Stimulated activated naive CD8-positive, alpha-beta T cell treated with anti-CD3 and anti-CD28 coated beads, Interleukin-15, Interleukin-2, amounts not matched to agents 100 ng/mL and 50 ng/mL, for 24 hours (primary cell): ENCODE measurements at regions not wholly inside any gene's neighbourhood (a gene's known extent, or its start where the extent isn't known, plus 50 kb on each side); places are given as distances from the start of the nearest gene placed in this dataset.
A peak's percentile ranks its signal among the peaks of the same experiment; 100 is the strongest.

ENCODE experiments used
- H3K27ac Mint-ChIP-seq: one replicate; pipeline ENCODE4 v1.8.0; 2021; ENCODE audit warnings: mild to moderate bottlenecking, mixed read lengths
- H3K27me3 Mint-ChIP-seq: one replicate; pipeline ENCODE4 v1.8.0; 2021; ENCODE audit warnings: mixed read lengths
- H3K36me3 Mint-ChIP-seq: one replicate; pipeline ENCODE4 v1.8.0; 2021; ENCODE audit warnings: low read depth, mixed read lengths
- H3K4me1 Mint-ChIP-seq: one replicate; pipeline ENCODE4 v1.8.0; 2021; ENCODE audit warnings: low read depth, mixed read lengths
- H3K4me3 Mint-ChIP-seq: one replicate; pipeline ENCODE4 v1.8.0; 2021; ENCODE audit warnings: mild to moderate bottlenecking, mixed read lengths
- H3K9me3 Mint-ChIP-seq: one replicate; pipeline ENCODE4 v1.8.0; 2021; ENCODE audit warnings: mixed read lengths

- Mint-ChIP-seq H3K4me1 (peaks cover 41% of the 10 kb centered on the region), H3K36me3 (no peaks in the 10 kb centered on the region), H3K9me3 (no peaks in the 10 kb centered on the region), H3K4me3 (no peak overlapping the region), H3K27me3 (no peaks in the 10 kb centered on the region), H3K27ac (no peak overlapping the region)
Observed at GRCh38 chr3:18670759-18671158, 245.6 kb upstream of the SATB1 start.

- Mint-ChIP-seq H3K27ac (no peak overlapping the region), H3K36me3 (no peaks in the 10 kb centered on the region), H3K27me3 (no peaks in the 10 kb centered on the region), H3K4me3 (no peak overlapping the region), H3K9me3 (no peaks in the 10 kb centered on the region), H3K4me1 (peaks cover 33% of the 10 kb centered on the region)
Observed at GRCh38 chr3:18669374-18669773, 244.2 kb upstream of the SATB1 start.

- Mint-ChIP-seq H3K27me3 (no peaks in the 10 kb centered on the region), H3K36me3 (no peaks in the 10 kb centered on the region), H3K27ac (no peak overlapping the region), H3K4me1 (peaks cover 26% of the 10 kb centered on the region), H3K4me3 (no peak overlapping the region), H3K9me3 (no peaks in the 10 kb centered on the region)
Observed at GRCh38 chr3:18667552-18667951, 242.4 kb upstream of the SATB1 start.

DNA sequence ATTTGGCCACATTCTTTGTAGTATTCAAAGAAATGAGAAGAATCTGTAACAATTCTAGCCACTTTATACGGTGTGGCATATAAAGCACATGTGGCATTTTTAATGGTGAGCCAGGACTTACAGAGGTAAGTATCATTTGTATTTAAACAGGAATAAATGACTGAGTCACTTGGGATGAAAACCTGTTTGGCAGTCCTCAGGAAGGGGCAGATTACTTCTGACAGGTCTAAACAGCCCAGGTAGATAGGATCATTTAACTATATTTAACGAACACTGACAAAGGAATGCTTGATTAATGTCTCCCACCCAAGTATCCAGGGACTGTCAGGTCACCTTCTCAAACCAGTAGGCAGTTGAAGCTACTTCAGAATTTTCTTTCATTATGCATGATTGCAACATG is 241.5 kb upstream of the SATB1 start:
- peaks cover 4% of the 10 kb centered on the region for H3K9me3 Mint-ChIP-seq
- H3K4me3 Mint-ChIP-seq, result no peak overlapping the region
- peaks cover 4% of the 10 kb centered on the region for H3K36me3 Mint-ChIP-seq
- peaks cover 24% of the 10 kb centered on the region for H3K4me1 Mint-ChIP-seq
- H3K27ac Mint-ChIP-seq, result no peak overlapping the region
- H3K27me3 Mint-ChIP-seq, result no peaks in the 10 kb centered on the region

- H3K36me3 Mint-ChIP-seq, result peaks cover 8% of the 10 kb centered on the region
- no peak overlapping the region for H3K4me3 Mint-ChIP-seq
- H3K27ac Mint-ChIP-seq, result no peak overlapping the region
- H3K9me3 Mint-ChIP-seq, result peaks cover 10% of the 10 kb centered on the region
- no peaks in the 10 kb centered on the region for H3K27me3 Mint-ChIP-seq
- H3K4me1 Mint-ChIP-seq, result peaks cover 59% of the 10 kb centered on the region
Observed at GRCh38 chr3:18660059-18660458, 234.9 kb upstream of the SATB1 start.

GRCh38 chr3:18657858-18658820 is 233.0 kb upstream of the SATB1 start:
- H3K27me3 Mint-ChIP-seq, result no peaks in the 10 kb centered on the region
- peak overlapping the region; percentile 0 for H3K27ac Mint-ChIP-seq
- peaks cover 10% of the 10 kb centered on the region for H3K9me3 Mint-ChIP-seq
- peaks cover 61% of the 10 kb centered on the region for H3K4me1 Mint-ChIP-seq
- peaks cover 8% of the 10 kb centered on the region for H3K36me3 Mint-ChIP-seq
- peak overlapping the region; percentile 6 for H3K4me3 Mint-ChIP-seq

DNA sequence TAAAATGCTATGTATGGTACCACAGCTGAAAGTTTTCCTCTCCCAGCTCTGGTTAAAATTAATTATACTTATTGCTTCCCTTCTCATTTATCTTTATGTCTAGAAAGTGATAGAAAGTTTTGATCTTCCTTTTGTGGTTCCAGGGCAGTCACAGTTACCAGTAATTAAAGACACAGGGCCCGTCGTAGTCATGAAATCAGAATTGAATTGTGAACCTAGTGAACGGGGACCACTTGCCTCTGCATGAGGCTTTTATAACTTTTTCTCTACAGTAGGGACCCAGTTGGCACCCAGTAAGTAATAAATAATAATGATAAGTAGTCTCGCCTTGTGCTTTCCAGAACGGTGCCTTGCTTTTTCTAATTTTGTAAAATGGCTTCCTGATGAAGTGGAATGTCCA is 231.7 kb upstream of the SATB1 start:
- Mint-ChIP-seq H3K4me3 (no peak overlapping the region), H3K27ac (peak overlapping the region; percentile 67), H3K27me3 (no peaks in the 10 kb centered on the region), H3K4me1 (peaks cover 72% of the 10 kb centered on the region), H3K36me3 (peaks cover 6% of the 10 kb centered on the region), H3K9me3 (peaks cover 8% of the 10 kb centered on the region)

DNA sequence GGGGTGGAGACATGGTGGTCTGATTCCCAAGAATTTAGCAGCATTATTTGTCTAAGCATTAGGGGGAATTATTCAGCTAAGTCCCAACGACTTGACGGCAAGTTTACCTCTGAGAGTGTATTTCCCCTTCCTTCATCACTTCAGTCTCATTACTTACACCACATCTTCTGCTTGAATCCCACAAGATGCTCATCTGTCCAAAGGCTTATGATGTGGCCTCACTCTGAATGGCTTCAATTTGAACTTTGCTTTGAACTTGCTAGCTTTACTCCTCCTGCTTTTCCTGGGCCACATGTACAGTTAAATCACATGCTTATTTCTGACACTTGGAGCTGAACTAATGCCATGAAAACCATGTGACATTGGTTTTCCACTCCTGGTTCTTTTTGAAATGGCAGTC is 231.3 kb upstream of the SATB1 start:
- Mint-ChIP-seq H3K4me1 (peaks cover 72% of the 10 kb centered on the region), H3K4me3 (no peak overlapping the region), H3K27ac (peak overlapping the region; percentile 67), H3K36me3 (peaks cover 2% of the 10 kb centered on the region), H3K27me3 (no peaks in the 10 kb centered on the region), H3K9me3 (peaks cover 6% of the 10 kb centered on the region)

GRCh38 chr3:18655827-18656226 is 230.7 kb upstream of the SATB1 start:
- Mint-ChIP-seq H3K4me1 (peaks cover 70% of the 10 kb centered on the region), H3K27ac (no peak overlapping the region), H3K4me3 (no peak overlapping the region)

DNA sequence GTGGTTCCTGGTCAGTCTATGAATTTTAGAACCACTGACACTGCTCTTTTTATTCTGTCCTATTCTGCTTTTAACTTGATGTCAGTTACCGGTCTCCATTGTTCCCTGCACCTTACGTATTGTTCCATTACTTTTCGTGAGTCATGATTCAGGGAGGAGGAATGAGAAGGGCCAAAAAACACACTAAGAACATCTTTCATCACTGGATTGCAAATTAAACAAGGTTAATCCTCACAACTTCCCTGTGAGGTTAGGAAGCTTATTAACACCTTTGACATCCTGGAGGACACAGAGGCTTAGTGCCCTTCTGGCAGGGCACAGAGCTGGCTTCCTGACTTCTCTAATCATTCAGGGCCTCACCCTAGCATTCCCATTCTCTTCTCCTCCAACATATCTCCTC is 227.6 kb upstream of the SATB1 start:
- Mint-ChIP-seq H3K27me3 (no peaks in the 10 kb centered on the region), H3K36me3 (no peaks in the 10 kb centered on the region), H3K4me3 (no peak overlapping the region), H3K4me1 (peaks cover 69% of the 10 kb centered on the region), H3K9me3 (no peaks in the 10 kb centered on the region), H3K27ac (peak overlapping the region; percentile 42)

More at GRCh38 chr3:18655827-18656226, 230.7 kb upstream of the SATB1 start:
- peaks cover under 1% of the 10 kb centered on the region for H3K9me3 Mint-ChIP-seq
- no peaks in the 10 kb centered on the region for H3K27me3 Mint-ChIP-seq
- no peaks in the 10 kb centered on the region for H3K36me3 Mint-ChIP-seq

DNA sequence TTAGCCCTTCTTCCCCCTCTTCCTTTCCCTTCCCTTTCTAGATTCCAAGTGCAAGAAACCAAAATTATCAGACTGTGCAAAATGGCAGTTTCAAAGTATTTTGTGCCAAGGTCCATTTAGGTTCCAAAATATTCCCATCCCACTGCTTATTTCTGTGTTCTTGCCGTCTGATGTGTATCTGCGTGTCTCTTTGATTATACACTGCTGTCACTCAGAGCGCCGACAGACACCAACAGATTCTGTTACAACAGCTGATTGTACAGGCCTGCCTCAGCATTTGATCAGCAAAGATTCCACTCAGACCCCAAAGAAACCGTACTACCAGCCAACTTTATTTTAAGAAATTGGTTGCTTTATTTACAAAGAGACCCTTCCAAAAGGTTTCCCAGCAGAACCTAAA is 225.6 kb upstream of the SATB1 start:
- H3K4me3 Mint-ChIP-seq, result no peak overlapping the region
- H3K27ac Mint-ChIP-seq, result peak overlapping the region; percentile 84
- no peaks in the 10 kb centered on the region for H3K9me3 Mint-ChIP-seq
- no peaks in the 10 kb centered on the region for H3K36me3 Mint-ChIP-seq
- H3K4me1 Mint-ChIP-seq, result peaks cover 63% of the 10 kb centered on the region
- no peaks in the 10 kb centered on the region for H3K27me3 Mint-ChIP-seq

- no peaks in the 10 kb centered on the region for H3K9me3 Mint-ChIP-seq
- H3K4me3 Mint-ChIP-seq, result peak overlapping the region; percentile 42
- no peaks in the 10 kb centered on the region for H3K36me3 Mint-ChIP-seq
- H3K4me1 Mint-ChIP-seq, result peaks cover 72% of the 10 kb centered on the region
- H3K27ac Mint-ChIP-seq, result peak overlapping the region; percentile 89
- no peaks in the 10 kb centered on the region for H3K27me3 Mint-ChIP-seq
Observed at GRCh38 chr3:18649666-18650363, 224.7 kb upstream of the SATB1 start.

DNA sequence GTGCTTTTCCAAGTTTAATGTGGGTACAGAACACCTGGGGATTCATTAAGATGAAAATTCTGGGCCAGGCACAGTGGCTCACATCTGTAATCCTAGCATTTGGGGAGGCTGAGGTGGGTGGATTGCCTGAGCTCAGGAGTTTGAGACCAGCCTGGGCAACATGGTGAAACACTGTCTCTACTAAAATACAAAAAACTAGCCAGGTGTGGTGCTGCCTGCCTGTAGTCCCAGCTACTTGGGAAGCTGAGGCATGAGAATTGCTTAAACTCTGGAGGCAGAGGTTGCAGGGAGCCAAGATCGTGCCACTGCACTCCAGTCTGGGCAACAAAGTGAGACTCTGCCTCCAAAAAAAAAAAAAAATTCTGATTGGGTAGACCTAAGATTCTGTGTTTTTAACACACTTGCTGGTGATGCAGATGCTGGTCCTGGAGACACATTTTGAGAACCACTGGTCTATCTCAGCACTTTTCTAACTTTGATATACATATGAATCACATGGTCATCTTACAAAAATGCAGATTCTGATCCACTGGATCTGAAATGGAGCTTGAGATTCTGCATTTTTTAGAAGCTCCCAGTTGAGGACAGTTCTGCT is 223.8 kb upstream of the SATB1 start:
- Mint-ChIP-seq H3K36me3 (no peaks in the 10 kb centered on the region), H3K4me1 (peaks cover 80% of the 10 kb centered on the region), H3K4me3 (no peak overlapping the region), H3K27ac (peak overlapping the region; percentile 89), H3K27me3 (no peaks in the 10 kb centered on the region), H3K9me3 (no peaks in the 10 kb centered on the region)

DNA sequence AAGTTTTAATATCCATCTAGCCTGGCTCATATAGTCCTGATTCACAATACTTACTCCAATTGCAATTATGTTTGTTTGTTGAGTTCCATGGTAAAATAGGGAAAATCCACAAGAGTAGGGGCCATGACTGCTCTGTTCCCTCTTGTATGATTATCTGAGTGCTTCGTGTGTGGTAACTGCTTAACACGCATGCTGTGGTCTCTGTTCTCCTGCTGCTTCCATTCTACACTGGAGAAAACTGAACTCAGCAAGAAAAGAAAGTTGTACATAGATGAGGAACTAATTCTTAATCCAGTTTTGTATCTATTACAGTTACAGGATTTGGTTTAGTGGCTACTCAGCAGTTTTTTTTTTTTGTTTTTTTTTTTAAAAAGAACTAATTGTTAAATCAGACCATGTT is 223.0 kb upstream of the SATB1 start:
- H3K27ac Mint-ChIP-seq, result peak overlapping the region; percentile 7

DNA sequence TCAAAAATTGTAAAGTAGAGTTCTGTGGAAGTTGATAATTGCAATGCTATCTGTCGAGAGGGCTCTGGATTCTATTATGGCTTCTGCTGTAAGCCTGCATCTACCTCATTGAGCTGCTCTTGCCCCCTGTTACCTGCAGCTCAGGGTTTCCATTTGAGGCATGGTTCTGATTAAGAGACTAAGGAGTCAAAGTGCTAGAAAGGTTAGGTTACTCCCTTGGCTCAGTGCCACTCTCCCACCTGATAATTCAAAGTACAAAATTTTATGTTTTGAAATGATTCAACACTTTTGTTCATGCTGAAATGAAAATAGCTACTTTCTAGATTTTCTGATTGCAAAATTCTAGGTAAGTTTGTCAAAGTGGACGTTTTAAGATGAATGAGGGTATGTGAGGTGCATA is 220.5 kb upstream of the SATB1 start:
- peaks cover 74% of the 10 kb centered on the region for H3K4me1 Mint-ChIP-seq
- H3K27me3 Mint-ChIP-seq, result no peaks in the 10 kb centered on the region
- peak overlapping the region; percentile 62 for H3K27ac Mint-ChIP-seq
- H3K9me3 Mint-ChIP-seq, result peaks cover 13% of the 10 kb centered on the region
- H3K4me3 Mint-ChIP-seq, result no peak overlapping the region
- H3K36me3 Mint-ChIP-seq, result peaks cover 3% of the 10 kb centered on the region

More for the DNA sequence above, 223.0 kb upstream of the SATB1 start:
- no peak overlapping the region for H3K4me3 Mint-ChIP-seq
- peaks cover 86% of the 10 kb centered on the region for H3K4me1 Mint-ChIP-seq
- no peaks in the 10 kb centered on the region for H3K36me3 Mint-ChIP-seq
- no peaks in the 10 kb centered on the region for H3K27me3 Mint-ChIP-seq
- H3K9me3 Mint-ChIP-seq, result no peaks in the 10 kb centered on the region
